ENCODE measurements at regions not wholly inside any gene's neighbourhood (a gene's known extent, or its start where the extent isn't known, plus 50 kb on each side); places are given as distances from the start of the nearest gene placed in this dataset.

DNA sequence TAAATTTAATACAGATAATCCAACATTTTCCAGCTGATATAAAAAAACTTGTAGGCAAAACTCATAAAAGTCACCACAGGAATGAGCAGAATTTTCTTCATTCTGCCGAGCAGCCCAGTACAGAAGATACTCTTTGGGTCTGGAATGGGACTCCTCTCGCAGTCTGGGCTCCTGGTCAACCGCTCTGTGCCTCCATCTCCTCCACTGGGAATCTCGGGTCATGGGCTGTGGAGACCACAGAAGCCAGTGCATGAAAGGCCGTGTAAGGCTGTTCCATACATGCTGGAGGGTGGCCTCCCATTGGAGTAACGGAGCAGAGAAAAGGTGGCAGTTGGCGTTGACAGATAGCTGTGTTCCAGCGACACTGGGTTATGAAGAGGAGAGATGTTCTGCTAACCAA, 616.4 kb upstream of the MGMT start:
- TF ChIP-seq, protein P1, sequence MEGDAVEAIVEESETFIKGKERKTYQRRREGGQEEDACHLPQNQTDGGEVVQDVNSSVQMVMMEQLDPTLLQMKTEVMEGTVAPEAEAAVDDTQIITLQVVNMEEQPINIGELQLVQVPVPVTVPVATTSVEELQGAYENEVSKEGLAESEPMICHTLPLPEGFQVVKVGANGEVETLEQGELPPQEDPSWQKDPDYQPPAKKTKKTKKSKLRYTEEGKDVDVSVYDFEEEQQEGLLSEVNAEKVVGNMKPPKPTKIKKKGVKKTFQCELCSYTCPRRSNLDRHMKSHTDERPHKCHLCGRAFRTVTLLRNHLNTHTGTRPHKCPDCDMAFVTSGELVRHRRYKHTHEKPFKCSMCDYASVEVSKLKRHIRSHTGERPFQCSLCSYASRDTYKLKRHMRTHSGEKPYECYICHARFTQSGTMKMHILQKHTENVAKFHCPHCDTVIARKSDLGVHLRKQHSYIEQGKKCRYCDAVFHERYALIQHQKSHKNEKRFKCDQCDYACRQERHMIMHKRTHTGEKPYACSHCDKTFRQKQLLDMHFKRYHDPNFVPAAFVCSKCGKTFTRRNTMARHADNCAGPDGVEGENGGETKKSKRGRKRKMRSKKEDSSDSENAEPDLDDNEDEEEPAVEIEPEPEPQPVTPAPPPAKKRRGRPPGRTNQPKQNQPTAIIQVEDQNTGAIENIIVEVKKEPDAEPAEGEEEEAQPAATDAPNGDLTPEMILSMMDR (conservative IDR thresholded peaks at IDR 0.05; ENCODE audit: low read depth, low read length): no peak
- no peak overlapping the region for H3K4me3 ChIP-seq (ENCODE audit: low read length)
- DNase-seq (ENCODE audit: low read depth): no peak

DNA sequence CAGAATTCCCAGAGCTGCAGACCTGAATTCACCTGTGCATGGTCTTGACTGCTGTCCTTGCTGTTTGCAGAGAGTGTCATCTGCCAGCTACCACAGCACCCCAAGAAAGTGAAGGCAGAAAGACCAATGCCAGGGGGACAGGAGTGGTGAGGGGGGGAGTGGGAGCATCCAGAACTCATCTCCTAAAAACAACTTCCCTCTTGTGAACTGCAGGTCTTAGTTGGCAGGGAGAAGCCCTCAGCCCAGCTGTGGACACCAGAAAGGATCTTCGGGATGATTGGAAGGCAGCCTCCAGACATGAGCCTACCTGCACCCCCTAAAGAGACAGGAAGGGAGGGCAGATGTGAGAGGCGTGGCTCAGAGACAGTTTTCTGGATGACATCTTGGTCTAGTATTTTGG, 615.8 kb upstream of the MGMT start:
- DNase-seq (ENCODE audit: low read depth): no peak
- H3K4me3 ChIP-seq (ENCODE audit: low read length): no peak overlapping the region
- TF ChIP-seq, protein P1 (conservative IDR thresholded peaks at IDR 0.05; ENCODE audit: low read depth, low read length): no peak

DNA sequence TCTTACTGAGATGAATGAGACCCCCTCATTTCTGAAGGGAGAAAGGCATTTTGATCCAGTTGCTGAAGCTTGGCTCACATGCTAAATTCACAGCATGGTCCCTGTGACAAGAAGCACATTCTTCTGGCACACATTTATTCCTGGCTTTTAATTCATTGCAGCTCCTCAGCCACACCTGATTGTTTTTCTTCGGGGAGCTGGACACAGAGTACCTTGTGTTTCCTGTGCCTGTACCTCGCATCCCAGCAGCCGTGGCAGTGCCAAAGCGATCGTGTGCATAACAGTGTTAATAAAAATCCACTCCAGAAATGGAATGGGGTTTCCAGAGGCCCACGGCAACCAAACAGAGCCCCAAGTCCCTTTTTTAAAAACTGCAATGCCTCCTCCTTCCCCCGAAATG, 615.3 kb upstream of the MGMT start:
- TF ChIP-seq, protein P1 (conservative IDR thresholded peaks at IDR 0.05; ENCODE audit: low read depth, low read length): no peak
- no peak overlapping the region for H3K4me3 ChIP-seq (ENCODE audit: low read length)
- DNase-seq (ENCODE audit: low read depth): no peak

DNA sequence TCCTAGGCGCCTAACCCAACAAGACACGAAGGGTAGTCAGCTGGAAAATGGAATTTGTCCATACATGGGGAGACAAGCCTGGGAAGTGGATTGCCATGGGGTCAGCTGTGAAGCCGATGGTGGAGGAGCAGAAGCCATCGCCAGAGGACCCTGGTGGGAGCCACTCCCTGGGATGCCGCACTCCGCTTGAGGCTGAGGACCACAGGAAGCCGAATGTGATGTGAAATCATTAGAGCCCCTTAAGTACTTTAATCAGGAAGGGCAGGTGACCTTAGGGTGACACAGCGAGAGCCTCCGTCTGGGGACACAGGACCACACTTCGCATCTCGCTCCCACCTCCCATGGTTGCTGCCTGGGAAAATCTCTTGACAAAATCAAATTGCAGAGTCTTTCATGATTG, 614.6 kb upstream of the MGMT start:
- DNase-seq (ENCODE audit: low read depth): no peak
- TF ChIP-seq, protein P1 (conservative IDR thresholded peaks at IDR 0.05; ENCODE audit: low read depth, low read length): no peak
- no peak overlapping the region for H3K4me3 ChIP-seq (ENCODE audit: low read length)

DNA sequence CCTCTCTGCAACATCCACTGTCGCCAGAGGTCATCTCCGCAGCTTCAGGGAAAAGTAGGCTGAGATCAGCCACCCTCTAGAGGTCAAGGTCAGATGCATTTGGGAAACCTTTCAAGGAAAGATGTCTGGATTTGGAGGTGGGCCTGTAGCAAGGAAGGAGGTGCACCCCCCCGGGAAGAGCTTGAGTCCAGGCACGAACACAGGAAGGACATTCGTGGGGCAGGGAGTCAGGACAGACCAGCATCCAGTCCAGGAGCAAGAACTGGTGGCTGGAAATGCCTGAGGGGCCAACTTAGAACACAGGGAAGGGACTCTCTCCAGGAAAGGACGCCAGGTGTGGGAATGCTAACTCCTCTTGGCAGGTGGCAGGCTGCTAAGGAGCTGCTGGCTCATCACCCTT, 614.1 kb upstream of the MGMT start:
- no peak for DNase-seq (ENCODE audit: low read depth)
- TF ChIP-seq, protein P1 (conservative IDR thresholded peaks at IDR 0.05; ENCODE audit: low read depth, low read length): no peak
- H3K4me3 ChIP-seq (ENCODE audit: low read length): no peak overlapping the region

DNA sequence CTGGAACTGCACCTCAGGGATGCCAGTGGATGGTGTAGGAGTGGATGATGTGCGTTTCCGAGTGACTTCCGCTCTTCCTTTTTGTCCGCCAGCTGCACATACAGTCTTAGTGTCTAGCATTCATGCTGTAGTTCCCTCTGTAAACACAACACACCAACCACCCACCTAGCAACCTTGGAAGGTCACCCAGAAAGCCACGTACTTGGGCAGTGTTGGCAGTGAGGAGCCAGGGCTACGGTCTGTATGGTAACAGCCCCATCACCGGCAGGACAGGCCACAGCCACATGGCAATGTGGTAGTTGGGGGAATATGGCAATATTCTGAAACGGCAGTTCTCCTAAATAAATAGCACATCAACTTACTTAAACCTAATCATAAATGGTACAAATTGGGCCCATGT, 613.5 kb upstream of the MGMT start:
- no peak overlapping the region for H3K4me3 ChIP-seq (ENCODE audit: low read length)
- DNase-seq (ENCODE audit: low read depth): no peak

DNA sequence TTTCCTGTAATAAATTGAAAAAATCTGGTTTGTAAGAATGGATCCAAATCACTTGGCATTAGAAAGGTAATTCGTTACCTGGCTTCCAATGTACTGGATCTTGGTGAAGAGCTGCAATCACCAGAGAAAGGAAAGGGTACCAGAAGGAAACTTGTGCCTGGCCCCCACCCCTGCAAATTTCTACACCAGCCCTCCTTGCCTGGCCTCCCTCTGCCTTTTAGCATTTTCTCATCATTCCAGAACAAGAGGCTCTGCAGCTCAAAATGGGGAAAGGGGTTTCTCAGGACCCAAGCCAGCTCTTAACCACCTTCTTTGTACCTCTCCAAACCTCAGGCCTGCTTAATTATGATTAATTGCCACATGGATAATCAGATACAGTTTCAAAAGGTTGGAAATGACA, 612.8 kb upstream of the MGMT start:
- TF ChIP-seq, protein P1 (conservative IDR thresholded peaks at IDR 0.05; ENCODE audit: low read depth, low read length): no peak

More for the DNA sequence above, 613.5 kb upstream of the MGMT start:
- TF ChIP-seq, protein P1 (conservative IDR thresholded peaks at IDR 0.05; ENCODE audit: low read depth, low read length): no peak

More for the DNA sequence above, 612.8 kb upstream of the MGMT start:
- no peak for DNase-seq (ENCODE audit: low read depth)
- H3K4me3 ChIP-seq (ENCODE audit: low read length): no peak overlapping the region
